ENCODE measurements at regions not wholly inside any gene's neighbourhood (a gene's known extent, or its start where the extent isn't known, plus 50 kb on each side); places are given as distances from the start of the nearest gene placed in this dataset.
"Not testable (repeated sequence)": the region's sequence is repeated elsewhere in the genome, so short reads cannot be mapped to it uniquely, and the experiment has no call there.

- peak; percentile 40 for DNase-seq (ENCODE audit: low read depth)
These were observed 91.2 kb downstream of the EOMES start for GRCh38 chr3:27630885-27631284.

- no peak for DNase-seq (ENCODE audit: low read depth)
These were observed 92.8 kb downstream of the EOMES start for GRCh38 chr3:27629366-27629765.

- no peak for DNase-seq (ENCODE audit: low read depth)
These were observed 93.9 kb downstream of the EOMES start for GRCh38 chr3:27628026-27628750.

- no peak for DNase-seq (ENCODE audit: low read depth)
These were observed 95.5 kb downstream of the EOMES start for GRCh38 chr3:27626596-27627118.

- DNase-seq (ENCODE audit: low read depth): no peak
These were observed 96.3 kb downstream of the EOMES start for GRCh38 chr3:27625864-27626263.

- DNase-seq (ENCODE audit: low read depth): no peak
These were observed 98.9 kb downstream of the EOMES start for GRCh38 chr3:27623085-27623753.

GRCh38 chr3:27617552-27617951 is 104.6 kb downstream of the EOMES start:
- DNase-seq (ENCODE audit: low read depth): no peak

GRCh38 chr3:27616031-27616430 is 106.1 kb downstream of the EOMES start:
- no peak for DNase-seq (ENCODE audit: low read depth)

GRCh38 chr3:27615555-27615954 is 106.6 kb downstream of the EOMES start:
- no peak for DNase-seq (ENCODE audit: low read depth)

- no peak for DNase-seq (ENCODE audit: low read depth)
These were observed 107.5 kb downstream of the EOMES start for GRCh38 chr3:27614592-27614991.

- no peak for DNase-seq (ENCODE audit: low read depth)
These were observed 108.2 kb downstream of the EOMES start for GRCh38 chr3:27613846-27614500.

GRCh38 chr3:27610800-27611525 is 111.2 kb downstream of the EOMES start:
- no peak for DNase-seq (ENCODE audit: low read depth)

GRCh38 chr3:27607370-27607769 is 114.8 kb downstream of the EOMES start:
- no peak for DNase-seq (ENCODE audit: low read depth)

- peak; percentile 28 for DNase-seq (ENCODE audit: low read depth)
These were observed 115.6 kb downstream of the EOMES start for GRCh38 chr3:27606537-27606936.

GRCh38 chr3:27601311-27601710 is 117.1 kb upstream of the SLC4A7 start:
- not testable (repeated sequence) for DNase-seq (ENCODE audit: low read depth)

- DNase-seq (ENCODE audit: low read depth): not testable (repeated sequence)
These were observed 115.6 kb upstream of the SLC4A7 start for GRCh38 chr3:27599741-27600140.

- peak; percentile 49 for DNase-seq (ENCODE audit: low read depth)
These were observed 112.7 kb upstream of the SLC4A7 start for GRCh38 chr3:27596921-27597320.

- DNase-seq (ENCODE audit: low read depth): peak; percentile 40
These were observed 112.2 kb upstream of the SLC4A7 start for GRCh38 chr3:27596334-27596841.

- DNase-seq (ENCODE audit: low read depth): no peak
These were observed 110.0 kb upstream of the SLC4A7 start for GRCh38 chr3:27594096-27594690.

- DNase-seq (ENCODE audit: low read depth): no peak
These were observed 109.0 kb upstream of the SLC4A7 start for GRCh38 chr3:27593173-27593572.

Measured in amniotic epithelial cell (primary cell).